GM13976 (cell line): ENCODE measurements at regions not wholly inside any gene's neighbourhood (a gene's known extent, or its start where the extent isn't known, plus 50 kb on each side); places are given as distances from the start of the nearest gene placed in this dataset.

Experiments used
- DNase-seq: peaks from one replicate; pipeline ENCODE4 v3.0.0; 2012; ENCODE audit warnings: low spot score
- in situ Hi-C: fragments of 300-500 bp; cut with MboI; formaldehyde crosslinking; loops from one replicate; pipeline ENCODE4 v1.12.0; 2022; ENCODE audit warnings: low sequenced_read_pairs, mixed read lengths, inconsistent platforms; ENCODE audit not compliant: unreplicated experiment
- TF ChIP-seq, protein P1 (sequence below): IDR thresholded peaks from 2 replicates; pipeline ENCODE4 v1.5.1; 2012; ENCODE audit warnings: borderline replicate concordance, mild to moderate bottlenecking; ENCODE audit not compliant: insufficient read depth; ENCODE audit errors: extremely low read depth, missing control alignments, control extremely low read depth

DNA sequence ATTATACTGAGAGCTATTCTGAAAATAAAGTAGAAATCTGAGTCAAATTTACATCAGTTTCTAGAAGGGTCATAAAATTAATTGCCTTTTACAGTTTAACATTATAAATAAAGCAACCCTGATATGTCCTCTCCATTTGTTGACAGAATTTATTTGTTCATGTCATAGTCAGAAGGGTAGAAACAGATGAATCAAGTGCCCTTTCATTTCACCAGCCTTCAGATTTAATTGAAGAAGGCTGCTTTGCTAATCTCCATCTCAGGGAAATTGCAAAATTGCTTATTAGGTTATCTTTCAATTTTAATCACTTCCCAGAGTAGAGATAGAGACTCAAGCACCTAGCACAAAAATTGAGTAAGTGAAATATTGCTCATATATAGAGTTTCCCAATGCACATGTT lies 76.8 kb downstream of the ATXN7L3B start:
- in situ Hi-C loops = no loop called here
- TF ChIP-seq, protein P1, sequence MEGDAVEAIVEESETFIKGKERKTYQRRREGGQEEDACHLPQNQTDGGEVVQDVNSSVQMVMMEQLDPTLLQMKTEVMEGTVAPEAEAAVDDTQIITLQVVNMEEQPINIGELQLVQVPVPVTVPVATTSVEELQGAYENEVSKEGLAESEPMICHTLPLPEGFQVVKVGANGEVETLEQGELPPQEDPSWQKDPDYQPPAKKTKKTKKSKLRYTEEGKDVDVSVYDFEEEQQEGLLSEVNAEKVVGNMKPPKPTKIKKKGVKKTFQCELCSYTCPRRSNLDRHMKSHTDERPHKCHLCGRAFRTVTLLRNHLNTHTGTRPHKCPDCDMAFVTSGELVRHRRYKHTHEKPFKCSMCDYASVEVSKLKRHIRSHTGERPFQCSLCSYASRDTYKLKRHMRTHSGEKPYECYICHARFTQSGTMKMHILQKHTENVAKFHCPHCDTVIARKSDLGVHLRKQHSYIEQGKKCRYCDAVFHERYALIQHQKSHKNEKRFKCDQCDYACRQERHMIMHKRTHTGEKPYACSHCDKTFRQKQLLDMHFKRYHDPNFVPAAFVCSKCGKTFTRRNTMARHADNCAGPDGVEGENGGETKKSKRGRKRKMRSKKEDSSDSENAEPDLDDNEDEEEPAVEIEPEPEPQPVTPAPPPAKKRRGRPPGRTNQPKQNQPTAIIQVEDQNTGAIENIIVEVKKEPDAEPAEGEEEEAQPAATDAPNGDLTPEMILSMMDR = no peak

DNA sequence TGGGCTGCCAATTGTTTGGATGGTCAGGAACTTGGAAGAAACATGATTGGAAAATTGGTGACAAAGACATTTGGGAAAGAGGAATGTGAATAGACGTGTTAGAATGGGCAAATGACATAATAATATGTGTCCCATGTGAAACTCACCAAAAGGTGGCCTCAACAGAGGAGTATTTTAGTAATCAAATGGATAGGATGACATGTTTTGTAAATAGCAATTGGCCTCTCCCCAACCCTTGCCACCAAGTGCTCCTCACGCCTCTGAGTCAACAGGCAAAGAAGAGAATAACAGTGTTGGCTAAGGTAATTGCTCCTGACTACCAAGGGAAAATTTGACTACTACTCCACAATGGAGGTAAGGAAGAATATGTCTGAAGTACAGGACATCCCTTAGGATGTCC lies 81.4 kb downstream of the ATXN7L3B start:
- DNase-seq = no peak
- in situ Hi-C loops = no loop called here
- TF ChIP-seq, protein P1 = no peak

More for the DNA sequence above, 76.8 kb downstream of the ATXN7L3B start:
- no peak for DNase-seq

DNA sequence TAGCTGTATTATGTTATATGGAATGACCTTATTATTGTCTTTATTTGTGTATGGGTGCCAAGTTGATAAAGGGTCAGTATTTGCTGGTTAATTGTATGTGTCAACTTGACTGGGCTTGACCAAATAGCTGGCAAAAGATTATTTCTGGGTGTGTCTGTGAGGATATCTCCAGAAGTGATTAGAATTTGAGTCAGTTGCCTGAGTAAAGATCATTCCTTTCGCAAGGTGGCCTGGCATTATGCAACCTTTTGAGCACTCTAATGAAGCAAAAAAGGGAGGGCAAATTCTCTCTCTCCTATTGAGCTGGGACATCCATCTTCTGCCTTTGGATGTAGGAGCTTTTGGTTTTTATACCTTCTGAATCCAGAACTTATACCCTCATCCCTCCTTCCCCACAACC lies 82.2 kb downstream of the ATXN7L3B start:
- DNase-seq = no peak
- TF ChIP-seq, protein P1 = no peak
- in situ Hi-C loops = no loop called here

DNA sequence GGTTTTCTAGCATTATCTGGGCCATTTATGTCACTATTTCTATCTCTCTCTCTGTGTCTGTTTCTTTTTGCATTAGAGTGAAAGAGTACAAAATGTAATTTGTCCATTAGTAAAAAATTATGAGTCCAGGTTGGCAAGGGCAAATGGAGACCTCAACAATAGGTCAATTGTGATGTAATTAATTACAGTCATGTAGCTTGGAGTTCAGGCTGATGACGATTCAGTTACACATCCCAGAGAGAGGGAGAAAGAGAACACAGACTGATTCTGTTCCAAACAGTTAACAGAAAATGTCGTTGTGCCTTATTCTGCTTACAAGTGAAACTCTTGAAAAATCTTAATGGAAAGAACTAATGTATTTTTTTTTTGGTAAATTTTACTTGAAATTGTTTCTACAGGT lies 83.3 kb downstream of the ATXN7L3B start:
- in situ Hi-C loops = no loop called here
- no peak for DNase-seq
- TF ChIP-seq, protein P1 = no peak

DNA sequence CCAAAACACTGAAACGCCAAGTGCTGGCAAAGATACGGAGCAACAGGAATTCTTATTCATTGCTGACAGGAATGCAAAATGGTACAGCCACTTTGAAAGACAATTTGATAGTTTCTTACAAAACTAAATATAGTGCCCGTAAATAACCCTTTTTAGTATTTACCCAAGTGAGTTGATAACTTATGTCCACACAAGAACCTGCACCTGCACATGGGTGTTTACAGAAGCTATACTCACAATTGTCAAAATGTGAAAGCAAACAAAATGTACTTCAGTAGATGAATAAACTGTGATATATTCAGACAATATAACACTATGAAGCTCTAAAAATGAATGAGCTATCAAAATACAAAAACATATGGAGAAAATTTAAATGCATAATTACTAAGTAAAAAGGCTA lies 86.6 kb downstream of the ATXN7L3B start:
- no peak for DNase-seq
- in situ Hi-C loops = no loop called here

DNA sequence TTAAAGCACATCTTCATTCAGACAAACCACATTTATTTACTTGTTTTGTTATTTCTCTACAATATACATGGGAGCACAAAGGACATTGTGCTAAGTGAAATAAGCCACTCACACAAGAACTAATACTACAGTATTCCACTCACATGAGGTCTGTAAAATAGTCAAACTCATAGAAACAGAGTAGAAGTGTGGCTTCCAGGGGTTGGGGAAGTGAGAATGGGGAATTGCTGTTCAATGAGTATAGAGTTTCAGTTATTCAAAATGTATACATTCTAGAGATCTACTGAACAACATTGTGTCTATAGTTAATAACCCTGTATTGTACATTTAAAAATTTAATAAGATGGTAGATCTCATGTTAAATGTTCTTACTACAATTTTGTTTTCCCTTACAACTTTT lies 88.8 kb downstream of the ATXN7L3B start:
- TF ChIP-seq, protein P1 = no peak
- DNase-seq = no peak
- in situ Hi-C loops = no loop called here

More for the DNA sequence above, 86.6 kb downstream of the ATXN7L3B start:
- TF ChIP-seq, protein P1 = no peak

DNA sequence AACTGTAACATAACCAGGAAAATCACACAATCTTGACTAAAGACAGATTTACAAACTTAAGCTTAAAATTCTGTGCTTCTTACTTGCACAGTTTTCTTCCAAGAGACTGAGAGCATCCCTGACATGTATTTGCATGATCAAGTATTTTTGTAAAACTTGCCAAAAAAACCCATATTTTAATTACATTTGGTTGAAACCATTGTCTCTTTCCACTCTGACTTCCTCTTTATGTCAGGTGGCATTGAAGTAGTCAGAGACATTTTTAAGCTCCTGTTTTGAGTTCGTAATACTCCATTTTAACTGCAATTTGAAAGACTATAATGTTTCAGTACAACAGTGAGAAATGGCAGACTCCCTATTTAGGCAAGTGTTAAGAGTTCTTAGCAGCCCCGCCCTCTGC lies 103.6 kb downstream of the ATXN7L3B start:
- in situ Hi-C loops = no loop called here
- TF ChIP-seq, protein P1 = no peak
- DNase-seq = no peak
